Hepatocyte (in vitro differentiated cells): ENCODE measurements at regions not wholly inside any gene's neighbourhood (a gene's known extent, or its start where the extent isn't known, plus 50 kb on each side); places are given as distances from the start of the nearest gene placed in this dataset.

Experiments
- DNase-seq: peaks from one replicate; pipeline ENCODE4 v3.0.0-alpha.2; 2016; ENCODE audit warnings: low spot score
- H2AFZ ChIP-seq: fragments of 200-600 bp; sonication (generic); 2 replicates; pipeline ENCODE4 v1.6.0; 2016; ENCODE audit warnings: antibody characterized with exemption, mild to moderate bottlenecking
- H3K27ac ChIP-seq: fragments of 200-600 bp; sonication (generic); 2 replicates; pipeline ENCODE4 v1.5.1; 2016; ENCODE audit warnings: mild to moderate bottlenecking
- H3K27me3 ChIP-seq: fragments of 200-600 bp; sonication (generic); 2 replicates; pipeline ENCODE4 v1.6.1; 2016
- H3K36me3 ChIP-seq: fragments of 200-600 bp; sonication (generic); replicated peaks from 2 replicates; pipeline ENCODE4 v1.5.1; 2016; ENCODE audit warnings: low read depth; ENCODE audit not compliant: insufficient read depth
- H3K4me1 ChIP-seq: fragments of 200-600 bp; sonication (generic); 2 replicates; pipeline ENCODE4 v1.5.1; 2016; ENCODE audit warnings: mild to moderate bottlenecking, moderate library complexity; ENCODE audit not compliant: insufficient read depth
- H3K4me2 ChIP-seq: fragments of 200-600 bp; sonication (generic); 2 replicates; pipeline ENCODE4 v1.6.0; 2016
- H3K4me3 ChIP-seq: fragments of 200-600 bp; sonication (generic); 2 replicates; pipeline ENCODE4 v1.5.1; 2016; ENCODE audit warnings: mild to moderate bottlenecking
- H3K79me2 ChIP-seq: fragments of 200-600 bp; sonication (generic); 2 replicates; pipeline ENCODE4 v1.6.0; 2017; ENCODE audit warnings: mild to moderate bottlenecking
- H3K9me2 ChIP-seq: fragments of 200-600 bp; sonication (generic); replicated peaks from 2 replicates; pipeline ENCODE4 v1.6.0; 2017; ENCODE audit warnings: mild to moderate bottlenecking; ENCODE audit not compliant: insufficient read depth
- H3K9me3 ChIP-seq: fragments of 200-600 bp; sonication (generic); 2 replicates; pipeline ENCODE4 v1.5.1; 2016; ENCODE audit warnings: low read depth, mild to moderate bottlenecking
- H4K20me1 ChIP-seq: fragments of 200-600 bp; sonication (generic); 2 replicates; pipeline ENCODE4 v1.6.0; 2016; ENCODE audit warnings: mild to moderate bottlenecking; ENCODE audit not compliant: insufficient read depth, poor library complexity, severe bottlenecking
- EZH2 ChIP-seq: fragments of 200-600 bp; sonication (generic); IDR thresholded peaks from 2 replicates; pipeline ENCODE4 v1.6.1; 2016; ENCODE audit warnings: antibody characterized with exemption, mild to moderate bottlenecking, borderline replicate concordance
- EZH2phosphoT487 ChIP-seq: fragments of 200-600 bp; sonication (generic); IDR thresholded peaks from one replicate; pipeline ENCODE4 v1.6.1; 2018; ENCODE audit warnings: antibody characterized with exemption, mild to moderate bottlenecking, low read depth, moderate library complexity; ENCODE audit not compliant: unreplicated experiment, severe bottlenecking
- WGBS: methylation state at CpG from one replicate; pipeline ENCODE4 v1.1.6; 2016; ENCODE audit warnings: low lambda C conversion rate; ENCODE audit errors: missing lambda C conversion rate; 5-methylcytosine and 5-hydroxymethylcytosine counted together
- TF ChIP-seq, protein P1 (sequence below): fragments of 200-600 bp; sonication (generic); IDR thresholded peaks from 2 replicates; pipeline ENCODE4 v1.5.1; 2016; ENCODE audit warnings: antibody characterized with exemption, mild to moderate bottlenecking; ENCODE audit not compliant: poor library complexity

DNA sequence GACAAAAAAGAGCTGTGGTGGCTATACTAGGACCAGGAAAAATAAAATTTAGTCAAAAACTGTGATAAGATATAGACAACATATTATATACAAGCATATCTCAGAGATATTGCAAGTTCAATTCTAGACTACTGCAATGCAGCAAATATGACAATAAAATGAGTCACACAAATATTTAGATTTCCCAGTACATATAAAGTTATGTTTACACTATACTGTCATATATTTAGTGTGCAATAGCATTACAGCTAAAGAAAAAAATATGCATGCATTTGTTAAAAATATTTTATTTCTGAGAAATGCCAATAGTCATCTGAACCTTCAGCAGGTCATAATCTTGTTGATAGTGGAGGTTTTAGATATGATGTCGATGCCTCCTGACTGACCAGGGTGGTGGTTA is 72.1 kb downstream of the AKR1C4 start:
- Histone ChIP-seq H3K27me3 (no peaks in the 10 kb centered on the region), H3K27ac (no peak overlapping the region), H3K79me2 (no peaks in the 10 kb centered on the region), H3K4me1 (no peaks in the 10 kb centered on the region), H3K36me3 (no peaks in the 10 kb centered on the region), H3K4me2 (no peak overlapping the region), H2AFZ (no peak overlapping the region), H3K4me3 (no peak overlapping the region), H4K20me1 (no peaks in the 10 kb centered on the region), H3K9me2 (no peaks in the 10 kb centered on the region), H3K9me3 (peaks cover 20% of the 10 kb centered on the region)
- WGBS, result 0% methylated on average over 1 of the region's 1 CpG
- DNase-seq, result no peak
- TF ChIP-seq, protein P1, sequence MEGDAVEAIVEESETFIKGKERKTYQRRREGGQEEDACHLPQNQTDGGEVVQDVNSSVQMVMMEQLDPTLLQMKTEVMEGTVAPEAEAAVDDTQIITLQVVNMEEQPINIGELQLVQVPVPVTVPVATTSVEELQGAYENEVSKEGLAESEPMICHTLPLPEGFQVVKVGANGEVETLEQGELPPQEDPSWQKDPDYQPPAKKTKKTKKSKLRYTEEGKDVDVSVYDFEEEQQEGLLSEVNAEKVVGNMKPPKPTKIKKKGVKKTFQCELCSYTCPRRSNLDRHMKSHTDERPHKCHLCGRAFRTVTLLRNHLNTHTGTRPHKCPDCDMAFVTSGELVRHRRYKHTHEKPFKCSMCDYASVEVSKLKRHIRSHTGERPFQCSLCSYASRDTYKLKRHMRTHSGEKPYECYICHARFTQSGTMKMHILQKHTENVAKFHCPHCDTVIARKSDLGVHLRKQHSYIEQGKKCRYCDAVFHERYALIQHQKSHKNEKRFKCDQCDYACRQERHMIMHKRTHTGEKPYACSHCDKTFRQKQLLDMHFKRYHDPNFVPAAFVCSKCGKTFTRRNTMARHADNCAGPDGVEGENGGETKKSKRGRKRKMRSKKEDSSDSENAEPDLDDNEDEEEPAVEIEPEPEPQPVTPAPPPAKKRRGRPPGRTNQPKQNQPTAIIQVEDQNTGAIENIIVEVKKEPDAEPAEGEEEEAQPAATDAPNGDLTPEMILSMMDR, result no peak
- no peak for TF ChIP-seq EZH2
- no peak for TF ChIP-seq EZH2phosphoT487

DNA sequence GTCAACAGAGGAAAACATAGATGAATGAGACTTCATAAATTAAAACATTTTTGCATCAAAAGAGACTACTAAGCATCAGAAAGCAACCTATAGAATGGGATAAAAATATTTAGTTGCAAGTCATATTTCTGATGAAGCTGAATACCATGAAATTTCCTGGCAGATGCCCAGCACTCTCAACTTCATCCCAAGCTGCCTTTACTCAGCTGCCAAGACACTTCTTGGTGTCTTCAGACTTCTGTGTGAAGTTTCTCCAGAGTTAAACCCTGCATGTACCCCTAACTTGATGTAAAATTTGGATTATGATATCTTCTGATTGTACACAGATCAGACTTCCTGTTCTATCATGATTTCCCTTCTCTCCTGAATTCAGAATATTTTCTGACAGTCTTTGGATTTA is 73.2 kb downstream of the AKR1C4 start:
- Histone ChIP-seq H2AFZ (no peak overlapping the region), H4K20me1 (no peaks in the 10 kb centered on the region), H3K79me2 (no peaks in the 10 kb centered on the region), H3K4me3 (no peak overlapping the region), H3K36me3 (no peaks in the 10 kb centered on the region), H3K27ac (no peak overlapping the region), H3K27me3 (no peaks in the 10 kb centered on the region), H3K4me2 (no peak overlapping the region), H3K9me2 (no peaks in the 10 kb centered on the region), H3K4me1 (no peaks in the 10 kb centered on the region), H3K9me3 (peaks cover 12% of the 10 kb centered on the region)
- TF ChIP-seq EZH2phosphoT487, result no peak
- no peak for TF ChIP-seq EZH2
- TF ChIP-seq, protein P1, result no peak
- no peak for DNase-seq

DNA sequence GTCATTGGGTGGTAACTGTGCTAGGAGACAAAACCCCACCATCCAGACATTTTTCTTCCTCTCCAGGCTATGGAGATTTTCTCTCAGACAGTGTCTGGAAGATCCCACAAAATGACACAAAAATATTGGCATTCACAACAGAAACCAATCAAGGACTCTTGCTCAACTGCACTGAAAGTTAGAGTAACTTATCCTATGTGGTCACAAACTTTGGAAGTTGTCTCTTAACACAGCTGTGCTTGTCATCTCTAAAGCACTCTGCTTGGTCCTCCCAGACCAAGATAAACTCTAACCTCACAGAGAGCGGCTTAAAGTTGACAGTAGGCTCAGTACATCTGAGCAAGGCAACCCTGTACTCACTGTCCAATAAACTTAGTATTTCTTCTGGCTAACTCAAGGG is 74.9 kb downstream of the AKR1C4 start:
- H3K4me3 ChIP-seq, result no peak overlapping the region
- H3K36me3 ChIP-seq, result no peaks in the 10 kb centered on the region
- TF ChIP-seq, protein P1, result no peak
- TF ChIP-seq EZH2phosphoT487 (no peak), EZH2 (no peak)
- H3K9me2 ChIP-seq, result no peaks in the 10 kb centered on the region
- H4K20me1 ChIP-seq, result no peaks in the 10 kb centered on the region
- H3K4me1 ChIP-seq, result no peaks in the 10 kb centered on the region
- no peaks in the 10 kb centered on the region for H3K79me2 ChIP-seq
- H3K27me3 ChIP-seq, result no peaks in the 10 kb centered on the region
- H2AFZ ChIP-seq, result no peak overlapping the region
- no peak overlapping the region for H3K4me2 ChIP-seq
- H3K9me3 ChIP-seq, result peaks cover 4% of the 10 kb centered on the region
- DNase-seq, result no peak
- no peak overlapping the region for H3K27ac ChIP-seq
- 82% methylated on average over 1 of the region's 1 CpG for WGBS
